ENCODE measurements at regions not wholly inside any gene's neighbourhood (a gene's known extent, or its start where the extent isn't known, plus 50 kb on each side); places are given as distances from the start of the nearest gene placed in this dataset.
"Not testable (repeated sequence)": the region's sequence is repeated elsewhere in the genome, so short reads cannot be mapped to it uniquely, and the experiment has no call there.

DNA sequence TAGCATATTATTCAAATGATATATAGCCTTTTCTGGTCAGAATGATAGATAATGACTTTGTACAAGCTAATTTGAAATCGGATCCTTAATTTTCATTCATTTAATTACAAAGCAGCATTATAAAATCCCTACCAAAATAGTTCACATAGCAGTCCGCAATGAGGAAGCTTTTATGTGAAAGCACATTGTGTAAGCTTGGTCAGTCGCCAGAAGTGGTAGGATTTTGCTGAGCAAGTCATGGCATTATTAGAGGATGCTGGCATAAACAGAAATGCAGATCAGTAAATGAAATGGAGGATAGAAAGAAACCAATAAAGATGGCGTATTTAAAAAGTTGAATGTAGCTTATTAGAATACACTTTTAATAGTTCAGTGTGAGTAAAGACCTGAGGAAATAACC lies 93.2 kb upstream of the DIAPH2 start:
- TF ChIP-seq, protein P1, sequence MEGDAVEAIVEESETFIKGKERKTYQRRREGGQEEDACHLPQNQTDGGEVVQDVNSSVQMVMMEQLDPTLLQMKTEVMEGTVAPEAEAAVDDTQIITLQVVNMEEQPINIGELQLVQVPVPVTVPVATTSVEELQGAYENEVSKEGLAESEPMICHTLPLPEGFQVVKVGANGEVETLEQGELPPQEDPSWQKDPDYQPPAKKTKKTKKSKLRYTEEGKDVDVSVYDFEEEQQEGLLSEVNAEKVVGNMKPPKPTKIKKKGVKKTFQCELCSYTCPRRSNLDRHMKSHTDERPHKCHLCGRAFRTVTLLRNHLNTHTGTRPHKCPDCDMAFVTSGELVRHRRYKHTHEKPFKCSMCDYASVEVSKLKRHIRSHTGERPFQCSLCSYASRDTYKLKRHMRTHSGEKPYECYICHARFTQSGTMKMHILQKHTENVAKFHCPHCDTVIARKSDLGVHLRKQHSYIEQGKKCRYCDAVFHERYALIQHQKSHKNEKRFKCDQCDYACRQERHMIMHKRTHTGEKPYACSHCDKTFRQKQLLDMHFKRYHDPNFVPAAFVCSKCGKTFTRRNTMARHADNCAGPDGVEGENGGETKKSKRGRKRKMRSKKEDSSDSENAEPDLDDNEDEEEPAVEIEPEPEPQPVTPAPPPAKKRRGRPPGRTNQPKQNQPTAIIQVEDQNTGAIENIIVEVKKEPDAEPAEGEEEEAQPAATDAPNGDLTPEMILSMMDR (IDR thresholded peaks at IDR 0.05; ENCODE audit: low read depth, low read length): no peak
- TF ChIP-seq POLR2A (IDR thresholded peaks at IDR 0.05; ENCODE audit: extremely low read depth, insufficient read length) (no peak), MAX (IDR thresholded peaks at IDR 0.05; ENCODE audit: low read depth, low read length) (no peak), MYC (IDR thresholded peaks at IDR 0.05; ENCODE audit: low read depth, low read length) (no peak)
- no peak for DNase-seq (ENCODE audit: low read depth)
- H3K4me3 ChIP-seq (ENCODE audit: low read depth, low read length): no peak overlapping the region

GRCh38 chrX:96597847-96598246 lies 86.8 kb upstream of the DIAPH2 start:
- H3K4me3 ChIP-seq (ENCODE audit: low read depth, low read length); DNase-seq (ENCODE audit: low read depth): not testable (repeated sequence)

DNA sequence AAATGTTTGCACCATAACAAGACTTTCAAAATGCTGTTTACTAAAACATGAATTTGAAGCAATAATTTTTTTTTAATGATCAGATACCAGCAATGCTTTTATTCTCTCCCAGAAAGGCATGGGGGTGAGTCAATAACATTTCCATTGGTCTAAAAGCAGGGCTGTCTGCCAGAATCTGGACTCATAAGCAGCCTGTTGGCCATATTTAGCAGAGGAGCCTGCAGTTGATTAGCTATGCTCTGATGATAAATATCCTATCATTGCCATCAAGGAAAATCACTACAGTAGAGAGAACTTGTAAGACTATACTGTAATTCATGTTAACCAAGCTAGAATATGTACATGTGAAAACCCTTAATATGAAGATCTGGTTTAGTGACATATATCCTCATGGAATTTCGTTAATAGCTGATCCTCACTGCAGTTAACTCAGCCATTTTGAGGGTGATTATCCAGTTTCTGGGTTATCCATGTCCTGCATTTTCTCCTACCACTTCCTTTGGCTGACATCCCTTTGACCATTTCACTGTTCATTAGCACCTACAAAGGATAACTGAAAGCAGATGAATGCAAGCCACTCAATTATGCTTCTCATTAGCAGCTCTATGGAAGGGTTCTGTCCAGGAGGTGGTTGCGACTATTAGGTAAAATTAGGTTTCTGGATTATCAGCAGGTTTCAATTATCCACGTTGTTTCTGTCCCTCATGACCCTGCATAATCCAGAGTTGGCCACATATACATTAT lies 72.9 kb upstream of the DIAPH2 start:
- TF ChIP-seq MYC (IDR thresholded peaks at IDR 0.05; ENCODE audit: low read depth, low read length) (no peak), MAX (IDR thresholded peaks at IDR 0.05; ENCODE audit: low read depth, low read length) (no peak)
- DNase-seq (ENCODE audit: low read depth): no peak
- H3K4me3 ChIP-seq (ENCODE audit: low read depth, low read length): no peak overlapping the region

- no peak overlapping the region for H3K4me3 ChIP-seq (ENCODE audit: low read depth, low read length)
- TF ChIP-seq MAX (IDR thresholded peaks at IDR 0.05; ENCODE audit: low read depth, low read length) (no peak), MYC (IDR thresholded peaks at IDR 0.05; ENCODE audit: low read depth, low read length) (no peak)
- DNase-seq (ENCODE audit: low read depth): no peak
Observed at GRCh38 chrX:96615448-96615847, 69.2 kb upstream of the DIAPH2 start.

DNA sequence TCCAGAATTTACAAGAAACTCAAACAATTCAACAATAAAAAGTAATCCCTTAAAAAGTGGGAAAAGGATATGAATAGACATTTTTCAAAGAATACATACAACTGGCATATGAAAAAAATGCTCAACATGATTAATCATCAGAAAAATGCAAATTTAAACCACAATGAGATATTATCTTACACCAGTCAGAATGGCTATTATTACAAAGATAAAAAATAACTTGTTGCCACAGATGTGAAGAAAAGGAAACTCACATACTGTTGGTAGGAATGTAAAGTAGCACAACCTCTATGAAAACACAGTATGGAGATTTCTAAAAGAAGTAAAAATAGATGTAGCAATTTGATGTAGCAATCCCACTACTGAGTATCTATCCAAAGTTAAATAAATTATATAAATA lies 65.1 kb upstream of the DIAPH2 start:
- no peak overlapping the region for H3K4me3 ChIP-seq (ENCODE audit: low read depth, low read length)
- TF ChIP-seq MAX (IDR thresholded peaks at IDR 0.05; ENCODE audit: low read depth, low read length) (no peak), POLR2A (IDR thresholded peaks at IDR 0.05; ENCODE audit: extremely low read depth, insufficient read length) (no peak), MYC (IDR thresholded peaks at IDR 0.05; ENCODE audit: low read depth, low read length) (no peak)
- TF ChIP-seq, protein P1 (IDR thresholded peaks at IDR 0.05; ENCODE audit: low read depth, low read length): no peak
- no peak for DNase-seq (ENCODE audit: low read depth)

- H3K4me3 ChIP-seq (ENCODE audit: low read depth, low read length): no peak overlapping the region
- DNase-seq (ENCODE audit: low read depth): no peak
- TF ChIP-seq MYC (IDR thresholded peaks at IDR 0.05; ENCODE audit: low read depth, low read length): no peak
- no peak for TF ChIP-seq POLR2A (IDR thresholded peaks at IDR 0.05; ENCODE audit: extremely low read depth, insufficient read length)
- no peak for TF ChIP-seq MAX (IDR thresholded peaks at IDR 0.05; ENCODE audit: low read depth, low read length)
Observed at GRCh38 chrX:96621811-96622210, 62.8 kb upstream of the DIAPH2 start.
